ENCODE measurements at regions not wholly inside any gene's neighbourhood (a gene's known extent, or its start where the extent isn't known, plus 50 kb on each side); places are given as distances from the start of the nearest gene placed in this dataset.

- H3K9me3 ChIP-seq (ENCODE audit: low read depth, low read length) = no peaks in the 10 kb centered on the region
- no peak overlapping the region for H3K4me3 ChIP-seq
- H3K9ac ChIP-seq (ENCODE audit: insufficient read length) = no peak overlapping the region
- no peak for DNase-seq (ENCODE audit: low read depth, low spot score)
- no peaks in the 10 kb centered on the region for H3K36me3 ChIP-seq (ENCODE audit: insufficient read depth, low read length)
- TF ChIP-seq EZH2 (IDR thresholded peaks at IDR 0.05) = no peak
- TF ChIP-seq POLR2AphosphoS5 (IDR thresholded peaks at IDR 0.05; ENCODE audit: borderline replicate concordance, low read depth, low read length) = no peak
- no peak for TF ChIP-seq FOXP2 (optimal IDR thresholded peaks at IDR 0.05; ENCODE audit: control extremely low read depth, extremely low read length, insufficient read depth)
- no peak overlapping the region for H3K27ac ChIP-seq
Observed at GRCh38 chr16:6493555-6493954, 839.1 kb upstream of the RBFOX1 start.

GRCh38 chr16:6492742-6493141, 839.9 kb upstream of the RBFOX1 start:
- Histone ChIP-seq H3K9ac (ENCODE audit: insufficient read length) (no peak overlapping the region), H3K27ac (no peak overlapping the region), H3K36me3 (ENCODE audit: insufficient read depth, low read length) (no peaks in the 10 kb centered on the region), H3K4me3 (no peak overlapping the region), H3K9me3 (ENCODE audit: low read depth, low read length) (no peaks in the 10 kb centered on the region)
- no peak for DNase-seq (ENCODE audit: low read depth, low spot score)
- TF ChIP-seq EZH2 (IDR thresholded peaks at IDR 0.05) = no peak

- no peak overlapping the region for H3K4me3 ChIP-seq
- TF ChIP-seq EZH2 (IDR thresholded peaks at IDR 0.05) = no peak
- no peak for TF ChIP-seq POLR2AphosphoS5 (IDR thresholded peaks at IDR 0.05; ENCODE audit: borderline replicate concordance, low read depth, low read length)
- no peak for TF ChIP-seq FOXP2 (optimal IDR thresholded peaks at IDR 0.05; ENCODE audit: control extremely low read depth, extremely low read length, insufficient read depth)
Observed at GRCh38 chr16:6484935-6485334, 847.7 kb upstream of the RBFOX1 start.

GRCh38 chr16:6484081-6484480, 848.6 kb upstream of the RBFOX1 start:
- TF ChIP-seq POLR2AphosphoS5 (IDR thresholded peaks at IDR 0.05; ENCODE audit: borderline replicate concordance, low read depth, low read length) = no peak
- no peak for TF ChIP-seq EZH2 (IDR thresholded peaks at IDR 0.05)
- no peak for TF ChIP-seq FOXP2 (optimal IDR thresholded peaks at IDR 0.05; ENCODE audit: control extremely low read depth, extremely low read length, insufficient read depth)
- no peak overlapping the region for H3K9ac ChIP-seq (ENCODE audit: insufficient read length)
- no peak for DNase-seq (ENCODE audit: low read depth, low spot score)

More at GRCh38 chr16:6484935-6485334, 847.7 kb upstream of the RBFOX1 start:
- Histone ChIP-seq H3K27ac (no peak overlapping the region), H3K36me3 (ENCODE audit: insufficient read depth, low read length) (no peaks in the 10 kb centered on the region), H3K9ac (ENCODE audit: insufficient read length) (no peak overlapping the region), H3K9me3 (ENCODE audit: low read depth, low read length) (no peaks in the 10 kb centered on the region)
- no peak for DNase-seq (ENCODE audit: low read depth, low spot score)

GRCh38 chr16:6483469-6484033, 849.1 kb upstream of the RBFOX1 start:
- no peak for DNase-seq (ENCODE audit: low read depth, low spot score)
- no peak overlapping the region for H3K27ac ChIP-seq

More at GRCh38 chr16:6484081-6484480, 848.6 kb upstream of the RBFOX1 start:
- Histone ChIP-seq H3K9me3 (ENCODE audit: low read depth, low read length) (no peaks in the 10 kb centered on the region), H3K36me3 (ENCODE audit: insufficient read depth, low read length) (no peaks in the 10 kb centered on the region), H3K27ac (no peak overlapping the region), H3K4me3 (no peak overlapping the region)

GRCh38 chr16:6482696-6483468, 849.8 kb upstream of the RBFOX1 start:
- no peak for TF ChIP-seq POLR2AphosphoS5 (IDR thresholded peaks at IDR 0.05; ENCODE audit: borderline replicate concordance, low read depth, low read length)
- TF ChIP-seq FOXP2 (optimal IDR thresholded peaks at IDR 0.05; ENCODE audit: control extremely low read depth, extremely low read length, insufficient read depth) = no peak
- TF ChIP-seq EZH2 (IDR thresholded peaks at IDR 0.05) = no peak
- Histone ChIP-seq H3K9ac (ENCODE audit: insufficient read length) (no peak overlapping the region), H3K9me3 (ENCODE audit: low read depth, low read length) (no peaks in the 10 kb centered on the region), H3K4me3 (no peak overlapping the region), H3K36me3 (ENCODE audit: insufficient read depth, low read length) (no peaks in the 10 kb centered on the region), H3K27ac (no peak overlapping the region)
- no peak for DNase-seq (ENCODE audit: low read depth, low spot score)

More at GRCh38 chr16:6483469-6484033, 849.1 kb upstream of the RBFOX1 start:
- H3K9ac ChIP-seq (ENCODE audit: insufficient read length) = no peak overlapping the region
- no peaks in the 10 kb centered on the region for H3K36me3 ChIP-seq (ENCODE audit: insufficient read depth, low read length)
- TF ChIP-seq EZH2 (IDR thresholded peaks at IDR 0.05) = no peak
- TF ChIP-seq FOXP2 (optimal IDR thresholded peaks at IDR 0.05; ENCODE audit: control extremely low read depth, extremely low read length, insufficient read depth) = no peak
- no peak for TF ChIP-seq POLR2AphosphoS5 (IDR thresholded peaks at IDR 0.05; ENCODE audit: borderline replicate concordance, low read depth, low read length)
- no peak overlapping the region for H3K4me3 ChIP-seq
- H3K9me3 ChIP-seq (ENCODE audit: low read depth, low read length) = no peaks in the 10 kb centered on the region

- no peak for DNase-seq (ENCODE audit: low read depth, low spot score)
- no peak for TF ChIP-seq POLR2AphosphoS5 (IDR thresholded peaks at IDR 0.05; ENCODE audit: borderline replicate concordance, low read depth, low read length)
- TF ChIP-seq FOXP2 (optimal IDR thresholded peaks at IDR 0.05; ENCODE audit: control extremely low read depth, extremely low read length, insufficient read depth) = no peak
- no peak for TF ChIP-seq EZH2 (IDR thresholded peaks at IDR 0.05)
- Histone ChIP-seq H3K4me3 (no peak overlapping the region), H3K27ac (no peak overlapping the region), H3K9ac (ENCODE audit: insufficient read length) (no peak overlapping the region), H3K36me3 (ENCODE audit: insufficient read depth, low read length) (no peaks in the 10 kb centered on the region), H3K9me3 (ENCODE audit: low read depth, low read length) (no peaks in the 10 kb centered on the region)
Observed at GRCh38 chr16:6481894-6482293, 850.8 kb upstream of the RBFOX1 start.

- Histone ChIP-seq H3K9me3 (ENCODE audit: low read depth, low read length) (no peaks in the 10 kb centered on the region), H3K36me3 (ENCODE audit: insufficient read depth, low read length) (no peaks in the 10 kb centered on the region), H3K27ac (no peak overlapping the region), H3K4me3 (no peak overlapping the region), H3K9ac (ENCODE audit: insufficient read length) (no peak overlapping the region)
- no peak for TF ChIP-seq FOXP2 (optimal IDR thresholded peaks at IDR 0.05; ENCODE audit: control extremely low read depth, extremely low read length, insufficient read depth)
- TF ChIP-seq EZH2 (IDR thresholded peaks at IDR 0.05) = no peak
- DNase-seq (ENCODE audit: low read depth, low spot score) = no peak
Observed at GRCh38 chr16:6453742-6454141, 878.9 kb upstream of the RBFOX1 start.

Measured in SK-N-MC (cell line).